GM12891 (cell line): ENCODE measurements at regions not wholly inside any gene's neighbourhood (a gene's known extent, or its start where the extent isn't known, plus 50 kb on each side); places are given as distances from the start of the nearest gene placed in this dataset.

Experiments
- DNase-seq: peaks from one replicate; pipeline ENCODE4 v3.0.0; 2011; ENCODE audit warnings: low spot score; ENCODE audit not compliant: insufficient read length
- FAIRE-seq: peaks from 2 replicates; lab custom pipeline; 2011; peaks lifted over from hg19 to GRCh38; lab: Jason Lieb, UNC
- PAX5 ChIP-seq: IDR thresholded peaks from 2 replicates; pipeline ENCODE4 v1.6.1; 2011; ENCODE audit warnings: low read length, moderate library complexity, mild to moderate bottlenecking; ENCODE audit not compliant: insufficient read depth, severe bottlenecking
- POLR2A ChIP-seq: IDR thresholded peaks from 2 replicates; pipeline ENCODE4 v1.6.1; 2011; ENCODE audit warnings: low read depth, low read length, control low read depth
- POLR2AphosphoS5 ChIP-seq: IDR thresholded peaks from 2 replicates; pipeline ENCODE4 v1.6.1; 2011; ENCODE audit warnings: low read depth, low read length, control low read depth
- POU2F2 ChIP-seq: IDR thresholded peaks from 2 replicates; pipeline ENCODE4 v1.6.1; 2011; ENCODE audit warnings: low read depth, mild to moderate bottlenecking, control low read depth, low read length, moderate library complexity
- SPI1 ChIP-seq: IDR thresholded peaks from 2 replicates; pipeline ENCODE4 v1.6.1; 2011; ENCODE audit warnings: low read depth, low read length, control low read depth
- TAF1 ChIP-seq: IDR thresholded peaks from 2 replicates; pipeline ENCODE4 v1.6.1; 2011; ENCODE audit warnings: low read depth, low read length, control low read depth

GRCh38 chr2:16513626-16514025 lies 152.0 kb downstream of the CYRIA start:
- no peak for FAIRE-seq
- TF ChIP-seq TAF1: no peak

GRCh38 chr2:16511041-16511440 lies 154.6 kb downstream of the CYRIA start:
- FAIRE-seq: no peak
- no peak for TF ChIP-seq POLR2A
- no peak for TF ChIP-seq POLR2AphosphoS5
- no peak for TF ChIP-seq POU2F2
- no peak for TF ChIP-seq SPI1
- TF ChIP-seq TAF1: no peak
- TF ChIP-seq PAX5: no peak
- DNase-seq: no peak

More at GRCh38 chr2:16513626-16514025, 152.0 kb downstream of the CYRIA start:
- DNase-seq: no peak

- FAIRE-seq (no peak), DNase-seq (no peak)
- no peak for TF ChIP-seq POLR2A
- TF ChIP-seq POLR2AphosphoS5: no peak
- no peak for TF ChIP-seq POU2F2
- TF ChIP-seq SPI1: no peak
Measured at GRCh38 chr2:16509042-16509441, 156.6 kb downstream of the CYRIA start.

DNA sequence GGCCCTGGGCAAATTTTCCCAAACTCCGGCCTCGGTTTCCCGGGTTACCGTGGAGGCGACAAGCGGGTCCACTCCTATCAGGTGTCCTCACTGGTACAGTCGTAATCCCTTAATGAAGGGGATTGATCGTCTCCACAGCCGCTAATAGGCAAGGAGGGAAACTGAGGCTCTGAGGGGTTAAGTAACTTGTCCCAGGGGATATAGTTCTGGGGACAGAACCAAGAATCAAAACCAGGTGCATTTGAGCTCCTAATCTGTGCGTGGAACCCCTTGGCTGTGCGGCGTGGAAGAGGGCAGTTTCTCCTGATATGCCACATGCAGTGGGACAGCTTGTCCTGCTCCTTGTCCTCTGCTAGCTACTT lies 157.2 kb downstream of the CYRIA start:
- TF ChIP-seq SPI1 (no peak), POLR2A (no peak), PAX5 (no peak), POU2F2 (no peak), TAF1 (no peak), POLR2AphosphoS5 (no peak)
- FAIRE-seq (no peak), DNase-seq (no peak)

GRCh38 chr2:16507655-16508489 lies 157.8 kb downstream of the CYRIA start:
- DNase-seq: peak; percentile 5
- no peak for TF ChIP-seq POLR2AphosphoS5
- TF ChIP-seq TAF1: no peak
- TF ChIP-seq PAX5: no peak
- TF ChIP-seq POLR2A: no peak
- no peak for TF ChIP-seq POU2F2
- no peak for TF ChIP-seq SPI1
- no peak for FAIRE-seq

DNA sequence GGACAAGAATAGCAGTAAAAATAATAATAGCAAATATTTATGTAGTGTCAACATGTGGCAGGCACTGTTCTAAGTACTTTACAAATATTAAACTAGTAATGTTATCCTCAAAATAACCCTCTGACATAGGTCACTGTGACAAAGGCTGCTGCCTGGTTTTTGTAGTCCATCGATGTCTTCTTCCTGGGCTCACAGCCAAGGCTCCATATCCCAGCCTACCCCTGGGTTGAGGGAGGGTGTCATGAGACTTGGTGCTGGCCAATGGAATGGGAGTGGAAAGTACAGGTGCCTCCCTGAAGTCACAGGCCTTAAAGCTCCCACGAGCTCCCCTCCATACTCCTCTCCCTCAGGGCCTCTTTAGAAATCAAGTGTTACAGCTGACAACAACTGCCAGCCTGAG lies 159.3 kb downstream of the CYRIA start:
- no peak for FAIRE-seq
- no peak for DNase-seq
- no peak for TF ChIP-seq SPI1
- TF ChIP-seq TAF1: no peak
- TF ChIP-seq PAX5: no peak
- TF ChIP-seq POU2F2: no peak
- TF ChIP-seq POLR2AphosphoS5: no peak
- TF ChIP-seq POLR2A: no peak

DNA sequence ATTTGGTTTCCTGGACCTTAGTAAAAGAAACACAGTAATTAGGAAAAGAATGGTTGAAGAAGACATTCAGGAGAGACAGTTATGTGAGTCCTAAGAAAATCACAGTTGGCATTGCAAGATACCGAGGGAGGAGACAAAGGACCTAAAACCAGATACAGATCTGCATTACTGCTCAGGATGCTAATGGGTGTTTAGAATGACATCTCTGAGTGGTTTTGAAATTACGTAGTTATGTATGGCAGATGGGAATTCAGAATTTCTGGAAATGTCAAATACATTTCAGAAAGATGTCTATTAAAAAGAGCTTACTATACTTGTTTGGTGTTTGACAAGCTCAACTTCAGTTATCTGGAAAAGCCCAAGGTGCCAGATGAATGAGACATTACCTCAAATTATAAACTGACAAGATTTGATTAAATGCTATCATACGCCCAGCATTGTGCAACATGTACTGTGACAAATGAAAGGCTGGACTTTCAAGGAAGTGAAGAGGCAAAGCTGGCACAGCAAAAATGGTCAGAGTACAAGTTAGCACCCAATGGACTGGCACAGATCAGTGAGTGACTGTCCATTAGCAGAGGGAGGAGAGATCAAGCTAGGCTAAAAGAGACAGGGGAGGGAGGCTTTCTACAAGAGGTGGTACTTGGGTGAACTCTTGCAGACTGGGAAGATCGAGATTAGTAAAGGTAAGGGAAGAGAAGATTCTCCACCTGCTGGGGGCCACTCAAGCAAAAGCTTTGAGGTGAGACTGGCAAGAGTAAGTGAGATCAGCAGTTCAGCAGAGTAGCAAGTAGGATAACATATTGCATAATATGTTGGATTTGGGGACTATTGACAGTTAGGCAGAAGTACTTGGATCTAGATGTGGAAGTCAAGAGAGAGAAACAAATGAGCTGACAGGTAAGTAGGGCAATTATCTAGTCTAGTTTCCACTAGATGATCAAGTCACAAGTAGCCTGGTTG lies 168.9 kb downstream of the CYRIA start:
- DNase-seq (no peak), FAIRE-seq (no peak)
- no peak for TF ChIP-seq SPI1
- TF ChIP-seq POLR2AphosphoS5: no peak
- no peak for TF ChIP-seq POLR2A
- TF ChIP-seq PAX5: no peak
- no peak for TF ChIP-seq POU2F2
- no peak for TF ChIP-seq TAF1

DNA sequence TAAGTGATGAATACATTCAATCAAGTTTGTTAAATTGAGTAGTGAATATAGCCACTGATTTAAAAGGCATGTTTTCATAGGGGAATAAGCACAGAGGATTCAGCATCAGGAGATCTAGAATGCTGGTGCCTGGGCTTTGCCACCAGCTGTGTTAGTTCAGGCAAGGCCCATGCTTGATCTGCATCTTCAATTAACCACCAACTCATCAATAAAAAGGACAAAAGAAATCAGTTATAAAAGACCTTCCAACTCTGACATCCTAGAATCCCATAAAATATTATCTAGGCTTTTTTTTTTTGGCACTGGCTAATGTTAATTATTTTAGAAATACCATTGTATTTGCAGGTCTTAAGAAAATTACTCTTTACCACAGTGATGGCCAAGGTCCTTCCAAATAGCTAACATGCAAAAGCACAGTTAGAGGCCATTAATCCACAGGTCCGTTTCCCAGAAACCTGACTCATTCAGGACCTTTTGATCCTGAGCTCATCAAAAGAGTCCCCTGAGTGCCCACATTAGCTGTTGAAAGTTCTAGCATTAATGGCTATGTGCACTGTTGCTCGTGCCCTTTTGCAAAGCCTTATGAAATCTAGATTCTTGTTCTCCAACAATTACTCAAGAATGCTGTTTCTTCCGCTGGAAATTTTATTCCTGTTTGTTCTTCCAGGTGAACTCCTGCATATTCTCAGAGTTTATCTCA lies 170.0 kb downstream of the CYRIA start:
- DNase-seq: no peak
- no peak for FAIRE-seq

DNA sequence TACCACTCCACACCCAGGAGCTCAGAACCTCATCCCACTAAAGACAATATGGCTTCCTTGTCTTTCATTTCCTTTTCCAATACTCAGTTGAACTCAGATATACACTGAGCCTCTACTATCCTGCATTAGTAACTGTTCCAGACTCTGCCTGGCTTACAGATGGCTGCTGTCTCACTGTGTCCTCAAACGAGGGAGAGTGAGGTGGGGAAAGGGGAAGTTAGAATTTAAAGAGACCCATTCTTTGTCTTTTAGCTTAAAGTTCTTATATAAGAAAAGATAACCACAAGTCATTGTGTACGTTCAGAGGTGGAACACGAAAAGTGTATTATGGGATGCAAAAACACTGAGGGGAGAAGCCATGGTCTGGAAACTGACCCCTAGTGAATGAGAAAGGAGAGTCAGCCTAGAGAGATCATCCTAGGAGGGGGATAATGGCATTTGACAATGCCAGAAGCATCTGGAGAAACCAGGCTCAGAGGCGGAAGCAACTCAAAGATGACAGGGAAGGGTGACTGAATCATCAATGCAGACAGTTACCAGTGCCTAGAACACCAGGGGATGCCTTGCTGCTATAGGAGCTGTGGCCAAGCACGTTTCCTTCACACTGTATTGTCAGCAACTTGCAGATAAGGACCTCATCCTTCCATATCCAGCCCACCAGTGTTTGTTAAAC lies 170.7 kb downstream of the CYRIA start:
- DNase-seq (no peak), FAIRE-seq (no peak)
- TF ChIP-seq PAX5 (no peak), TAF1 (no peak), POLR2AphosphoS5 (no peak), POU2F2 (no peak), POLR2A (no peak), SPI1 (no peak)

More for the DNA sequence above, 170.0 kb downstream of the CYRIA start:
- TF ChIP-seq POLR2A (no peak), PAX5 (no peak), POLR2AphosphoS5 (no peak), SPI1 (no peak), POU2F2 (no peak), TAF1 (no peak)
